PFSK-1 (cell line): ENCODE measurements at regions not wholly inside any gene's neighbourhood (a gene's known extent, or its start where the extent isn't known, plus 50 kb on each side); places are given as distances from the start of the nearest gene placed in this dataset.

Source experiments
- FOXP2 ChIP-seq: optimal IDR thresholded peaks from 2 replicates; pipeline ENCODE3; 2011; ENCODE audit warnings: borderline replicate concordance, control low read depth, inconsistent platforms; ENCODE audit not compliant: insufficient read depth; ENCODE audit errors: extremely low read length, extremely low read depth
- POLR2AphosphoS5 ChIP-seq: IDR thresholded peaks from 2 replicates; pipeline ENCODE4 v1.6.1; 2012; ENCODE audit warnings: low read depth, mild to moderate bottlenecking, control low read depth, low read length, moderate library complexity
- SIN3A ChIP-seq: IDR thresholded peaks from 2 replicates; pipeline ENCODE4 v1.6.1; 2012; ENCODE audit warnings: mild to moderate bottlenecking, low read length, moderate library complexity, borderline replicate concordance; ENCODE audit not compliant: insufficient read depth
- TAF1 ChIP-seq: IDR thresholded peaks from 2 replicates; pipeline ENCODE4 v1.6.1; 2012; ENCODE audit warnings: low read length, control low read depth, borderline replicate concordance; ENCODE audit not compliant: insufficient read depth
- TF ChIP-seq, protein P1 (sequence below), 2 experiments: IDR thresholded peaks; 2 replicates each; pipeline versions ENCODE4 v1.6.1 to v1.8.0; 2011 to 2012; ENCODE audit warnings: low read depth in 2 of 2, low read length in 2 of 2, control low read depth in 1 of 2, inconsistent platforms in 1 of 2, mild to moderate bottlenecking in 1 of 2, moderate library complexity in 1 of 2; ENCODE audit not compliant: insufficient read depth in 1 of 2

DNA sequence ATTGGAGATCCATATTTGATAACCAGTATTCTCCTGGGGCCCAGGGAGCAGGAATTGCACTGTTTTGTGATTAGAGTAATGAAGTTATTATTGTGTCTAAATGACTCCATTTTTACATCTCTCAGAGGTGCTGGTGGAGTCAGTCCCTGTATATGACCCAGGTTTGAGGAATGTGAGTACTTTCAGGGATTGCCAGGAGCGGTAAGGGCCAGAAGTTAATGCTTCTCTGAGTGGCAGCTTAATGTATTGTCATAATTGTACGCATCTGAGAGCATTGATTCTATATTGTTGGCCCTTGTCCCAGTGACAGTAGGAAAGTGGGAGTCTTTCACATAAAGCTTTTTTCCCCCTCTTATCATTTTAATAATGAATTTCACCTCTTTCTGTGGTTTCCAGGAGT lies 146.2 kb downstream of the GATB start:
- TF ChIP-seq TAF1 (no peak), SIN3A (no peak), FOXP2 (no peak), POLR2AphosphoS5 (no peak)
- TF ChIP-seq, protein P1, sequence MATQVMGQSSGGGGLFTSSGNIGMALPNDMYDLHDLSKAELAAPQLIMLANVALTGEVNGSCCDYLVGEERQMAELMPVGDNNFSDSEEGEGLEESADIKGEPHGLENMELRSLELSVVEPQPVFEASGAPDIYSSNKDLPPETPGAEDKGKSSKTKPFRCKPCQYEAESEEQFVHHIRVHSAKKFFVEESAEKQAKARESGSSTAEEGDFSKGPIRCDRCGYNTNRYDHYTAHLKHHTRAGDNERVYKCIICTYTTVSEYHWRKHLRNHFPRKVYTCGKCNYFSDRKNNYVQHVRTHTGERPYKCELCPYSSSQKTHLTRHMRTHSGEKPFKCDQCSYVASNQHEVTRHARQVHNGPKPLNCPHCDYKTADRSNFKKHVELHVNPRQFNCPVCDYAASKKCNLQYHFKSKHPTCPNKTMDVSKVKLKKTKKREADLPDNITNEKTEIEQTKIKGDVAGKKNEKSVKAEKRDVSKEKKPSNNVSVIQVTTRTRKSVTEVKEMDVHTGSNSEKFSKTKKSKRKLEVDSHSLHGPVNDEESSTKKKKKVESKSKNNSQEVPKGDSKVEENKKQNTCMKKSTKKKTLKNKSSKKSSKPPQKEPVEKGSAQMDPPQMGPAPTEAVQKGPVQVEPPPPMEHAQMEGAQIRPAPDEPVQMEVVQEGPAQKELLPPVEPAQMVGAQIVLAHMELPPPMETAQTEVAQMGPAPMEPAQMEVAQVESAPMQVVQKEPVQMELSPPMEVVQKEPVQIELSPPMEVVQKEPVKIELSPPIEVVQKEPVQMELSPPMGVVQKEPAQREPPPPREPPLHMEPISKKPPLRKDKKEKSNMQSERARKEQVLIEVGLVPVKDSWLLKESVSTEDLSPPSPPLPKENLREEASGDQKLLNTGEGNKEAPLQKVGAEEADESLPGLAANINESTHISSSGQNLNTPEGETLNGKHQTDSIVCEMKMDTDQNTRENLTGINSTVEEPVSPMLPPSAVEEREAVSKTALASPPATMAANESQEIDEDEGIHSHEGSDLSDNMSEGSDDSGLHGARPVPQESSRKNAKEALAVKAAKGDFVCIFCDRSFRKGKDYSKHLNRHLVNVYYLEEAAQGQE (IDR thresholded peaks at IDR 0.05; ENCODE audit: insufficient read depth in 1 of 2, low read depth in 2 of 2, low read length in 2 of 2): no peak
